OCI-LY1 (cell line): ENCODE measurements at regions not wholly inside any gene's neighbourhood (a gene's known extent, or its start where the extent isn't known, plus 50 kb on each side); places are given as distances from the start of the nearest gene placed in this dataset.

Source experiments
- H2AFZ ChIP-seq: fragments of 200-600 bp; sonication (generic), shearing (Covaris generic); 2 replicates; pipeline ENCODE4 v1.6.0; 2014; ENCODE audit warnings: antibody characterized with exemption, mild to moderate bottlenecking, low read length
- H3F3A ChIP-seq: fragments of 200-600 bp; sonication (generic), shearing (Covaris generic); 2 replicates; pipeline ENCODE4 v1.6.0; 2014; ENCODE audit warnings: mild to moderate bottlenecking, antibody characterized with exemption, low read length, moderate library complexity; ENCODE audit not compliant: insufficient read depth
- H3K27ac ChIP-seq: fragments of 200-600 bp; sonication (generic); 2 replicates; pipeline ENCODE4 v1.5.1; 2014; ENCODE audit warnings: low read length, mixed run types, mild to moderate bottlenecking, low read depth; ENCODE audit not compliant: poor library complexity, severe bottlenecking
- H3K27me3 ChIP-seq: fragments of 200-600 bp; sonication (generic); 2 replicates; pipeline ENCODE4 v1.6.0; 2014; ENCODE audit warnings: antibody characterized with exemption, mild to moderate bottlenecking, low read length, moderate library complexity; ENCODE audit not compliant: insufficient read depth
- H3K36me3 ChIP-seq: fragments of 200-600 bp; sonication (generic); 2 replicates; pipeline ENCODE4 v1.6.1; 2014; ENCODE audit warnings: mild to moderate bottlenecking, antibody characterized with exemption, low read length, moderate library complexity, mixed read lengths; ENCODE audit not compliant: insufficient read depth
- H3K4me1 ChIP-seq: fragments of 200-600 bp; sonication (generic); 2 replicates; pipeline ENCODE4 v1.5.1; 2014; ENCODE audit warnings: mild to moderate bottlenecking, low read length, moderate library complexity; ENCODE audit not compliant: insufficient read depth, severe bottlenecking
- H3K4me2 ChIP-seq: fragments of 200-600 bp; sonication (generic), shearing (Covaris generic); 2 replicates; pipeline ENCODE4 v1.6.1; 2014; ENCODE audit warnings: low read length
- H3K4me3 ChIP-seq: fragments of 200-600 bp; sonication (generic); 2 replicates; pipeline ENCODE4 v1.5.1; 2014; ENCODE audit warnings: low read length, low read depth, mild to moderate bottlenecking, mixed read lengths; ENCODE audit not compliant: poor library complexity, severe bottlenecking
- H3K79me2 ChIP-seq: fragments of 200-600 bp; shearing (Covaris generic); 2 replicates; pipeline ENCODE4 v1.6.1; 2016; ENCODE audit warnings: mixed run types, low read length, mixed read lengths; ENCODE audit not compliant: insufficient read depth
- H3K9ac ChIP-seq: fragments of 200-600 bp; sonication (generic), shearing (Covaris generic); 2 replicates; pipeline ENCODE4 v1.6.1; 2014; ENCODE audit warnings: mild to moderate bottlenecking, low read length, mixed read lengths
- H3K9me2 ChIP-seq: fragments of 200-600 bp; sonication (generic), shearing (Covaris generic); 2 replicates; pipeline ENCODE4 v1.6.1; 2014; ENCODE audit warnings: low read depth, mild to moderate bottlenecking, low read length, mixed read lengths
- H3K9me3 ChIP-seq: fragments of 200-600 bp; shearing (Covaris generic); 2 replicates; pipeline ENCODE4 v1.6.1; 2014; ENCODE audit warnings: low read length, mixed read lengths
- H4K20me1 ChIP-seq: fragments of 200-600 bp; sonication (generic), shearing (Covaris generic); 2 replicates; pipeline ENCODE4 v1.6.0; 2016; ENCODE audit warnings: mild to moderate bottlenecking, low read length; ENCODE audit not compliant: insufficient read depth
- EZH2 ChIP-seq: fragments of 200-600 bp; sonication (generic), shearing (Covaris generic); IDR thresholded peaks from 2 replicates; pipeline ENCODE4 v1.8.0; 2017; ENCODE audit warnings: borderline replicate concordance, mixed run types, mild to moderate bottlenecking, antibody characterized with exemption, low read length, moderate library complexity, mixed read lengths
- TF ChIP-seq, protein P1 (sequence below): fragments of 200-600 bp; sonication (generic), shearing (Covaris generic); IDR thresholded peaks from 2 replicates; pipeline ENCODE4 v1.5.1; 2017; ENCODE audit warnings: mild to moderate bottlenecking, antibody characterized with exemption, low read length, moderate library complexity, mixed read lengths

GRCh38 chr15:35975941-35976340 lies 430.0 kb upstream of the DPH6 start:
- Histone ChIP-seq H3K9ac (no peak overlapping the region), H3K4me2 (no peak overlapping the region), H3K27ac (no peak overlapping the region), H2AFZ (no peak overlapping the region), H4K20me1 (no peaks in the 10 kb centered on the region), H3K36me3 (no peaks in the 10 kb centered on the region), H3K4me3 (no peak overlapping the region), H3F3A (no peaks in the 10 kb centered on the region), H3K4me1 (no peaks in the 10 kb centered on the region), H3K9me2 (no peaks in the 10 kb centered on the region), H3K9me3 (no peaks in the 10 kb centered on the region), H3K79me2 (no peaks in the 10 kb centered on the region), H3K27me3 (no peaks in the 10 kb centered on the region)
- TF ChIP-seq EZH2 = no peak
- TF ChIP-seq, protein P1, sequence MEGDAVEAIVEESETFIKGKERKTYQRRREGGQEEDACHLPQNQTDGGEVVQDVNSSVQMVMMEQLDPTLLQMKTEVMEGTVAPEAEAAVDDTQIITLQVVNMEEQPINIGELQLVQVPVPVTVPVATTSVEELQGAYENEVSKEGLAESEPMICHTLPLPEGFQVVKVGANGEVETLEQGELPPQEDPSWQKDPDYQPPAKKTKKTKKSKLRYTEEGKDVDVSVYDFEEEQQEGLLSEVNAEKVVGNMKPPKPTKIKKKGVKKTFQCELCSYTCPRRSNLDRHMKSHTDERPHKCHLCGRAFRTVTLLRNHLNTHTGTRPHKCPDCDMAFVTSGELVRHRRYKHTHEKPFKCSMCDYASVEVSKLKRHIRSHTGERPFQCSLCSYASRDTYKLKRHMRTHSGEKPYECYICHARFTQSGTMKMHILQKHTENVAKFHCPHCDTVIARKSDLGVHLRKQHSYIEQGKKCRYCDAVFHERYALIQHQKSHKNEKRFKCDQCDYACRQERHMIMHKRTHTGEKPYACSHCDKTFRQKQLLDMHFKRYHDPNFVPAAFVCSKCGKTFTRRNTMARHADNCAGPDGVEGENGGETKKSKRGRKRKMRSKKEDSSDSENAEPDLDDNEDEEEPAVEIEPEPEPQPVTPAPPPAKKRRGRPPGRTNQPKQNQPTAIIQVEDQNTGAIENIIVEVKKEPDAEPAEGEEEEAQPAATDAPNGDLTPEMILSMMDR = no peak

GRCh38 chr15:35979608-35980007 lies 433.6 kb upstream of the DPH6 start:
- TF ChIP-seq, protein P1 = no peak
- TF ChIP-seq EZH2 = no peak
- Histone ChIP-seq H3K27ac (no peak overlapping the region), H4K20me1 (no peaks in the 10 kb centered on the region), H3K9me3 (no peaks in the 10 kb centered on the region), H3K4me1 (no peaks in the 10 kb centered on the region), H2AFZ (no peak overlapping the region), H3K9me2 (no peaks in the 10 kb centered on the region), H3K36me3 (no peaks in the 10 kb centered on the region), H3K79me2 (no peaks in the 10 kb centered on the region), H3K9ac (no peak overlapping the region), H3K27me3 (no peaks in the 10 kb centered on the region), H3K4me3 (no peak overlapping the region), H3F3A (no peaks in the 10 kb centered on the region), H3K4me2 (no peak overlapping the region)

GRCh38 chr15:35980719-35981118 lies 434.8 kb upstream of the DPH6 start:
- no peak for TF ChIP-seq EZH2
- TF ChIP-seq, protein P1 = no peak
- Histone ChIP-seq H3K4me1 (no peaks in the 10 kb centered on the region), H4K20me1 (no peaks in the 10 kb centered on the region), H3K79me2 (no peaks in the 10 kb centered on the region), H3K9ac (no peak overlapping the region), H3F3A (no peaks in the 10 kb centered on the region), H2AFZ (no peak overlapping the region), H3K27me3 (no peaks in the 10 kb centered on the region), H3K4me3 (no peak overlapping the region), H3K9me2 (no peaks in the 10 kb centered on the region), H3K4me2 (no peak overlapping the region), H3K27ac (no peak overlapping the region), H3K9me3 (no peaks in the 10 kb centered on the region), H3K36me3 (no peaks in the 10 kb centered on the region)
